ENCODE measurements at regions not wholly inside any gene's neighbourhood (a gene's known extent, or its start where the extent isn't known, plus 50 kb on each side); places are given as distances from the start of the nearest gene placed in this dataset.
A peak's percentile ranks its signal among the peaks of the same experiment; 100 is the strongest.

DNA sequence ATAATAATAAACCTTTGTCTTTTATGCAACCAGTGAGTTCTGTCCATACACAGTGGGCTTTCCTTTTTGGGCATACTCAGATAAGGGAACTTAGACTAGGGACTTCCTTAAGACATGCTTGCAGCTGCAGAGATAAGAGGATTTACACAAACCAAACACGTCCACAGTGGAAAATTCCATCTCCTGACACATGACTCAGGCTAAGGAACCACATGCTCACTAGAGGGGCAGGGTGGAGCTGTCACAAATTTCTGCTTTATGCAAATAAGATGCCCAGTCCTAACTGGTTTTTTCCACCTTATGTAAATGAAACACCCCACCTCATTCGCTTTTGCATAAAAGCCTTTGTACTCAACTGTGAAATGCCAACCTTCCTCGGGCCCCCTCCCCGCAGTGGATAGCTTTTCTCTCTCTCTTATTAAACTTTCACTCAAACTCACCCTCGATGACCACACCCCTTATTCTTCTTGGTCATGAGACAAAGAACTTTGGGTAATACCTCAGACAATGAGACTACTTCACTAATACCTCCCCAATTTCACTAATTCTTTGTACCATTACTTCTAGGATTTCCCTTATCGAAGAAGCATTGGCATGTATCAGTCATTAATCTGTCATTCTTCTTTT, 170.3 kb upstream of the FTMT start:
- Mint-ChIP-seq H3K27me3 (ENCODE audit: low read depth) (no peaks in the 10 kb centered on the region), H3K4me3 (no peak overlapping the region), H3K36me3 (ENCODE audit: low read depth) (no peaks in the 10 kb centered on the region), H3K4me1 (peaks cover under 1% of the 10 kb centered on the region), H3K27ac (no peak overlapping the region), H3K9me3 (peaks cover 12% of the 10 kb centered on the region)
- TF ChIP-seq, protein P1, sequence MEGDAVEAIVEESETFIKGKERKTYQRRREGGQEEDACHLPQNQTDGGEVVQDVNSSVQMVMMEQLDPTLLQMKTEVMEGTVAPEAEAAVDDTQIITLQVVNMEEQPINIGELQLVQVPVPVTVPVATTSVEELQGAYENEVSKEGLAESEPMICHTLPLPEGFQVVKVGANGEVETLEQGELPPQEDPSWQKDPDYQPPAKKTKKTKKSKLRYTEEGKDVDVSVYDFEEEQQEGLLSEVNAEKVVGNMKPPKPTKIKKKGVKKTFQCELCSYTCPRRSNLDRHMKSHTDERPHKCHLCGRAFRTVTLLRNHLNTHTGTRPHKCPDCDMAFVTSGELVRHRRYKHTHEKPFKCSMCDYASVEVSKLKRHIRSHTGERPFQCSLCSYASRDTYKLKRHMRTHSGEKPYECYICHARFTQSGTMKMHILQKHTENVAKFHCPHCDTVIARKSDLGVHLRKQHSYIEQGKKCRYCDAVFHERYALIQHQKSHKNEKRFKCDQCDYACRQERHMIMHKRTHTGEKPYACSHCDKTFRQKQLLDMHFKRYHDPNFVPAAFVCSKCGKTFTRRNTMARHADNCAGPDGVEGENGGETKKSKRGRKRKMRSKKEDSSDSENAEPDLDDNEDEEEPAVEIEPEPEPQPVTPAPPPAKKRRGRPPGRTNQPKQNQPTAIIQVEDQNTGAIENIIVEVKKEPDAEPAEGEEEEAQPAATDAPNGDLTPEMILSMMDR (IDR thresholded peaks at IDR 0.05; ENCODE audit: unreplicated experiment in 3 of 3), result no peak

DNA sequence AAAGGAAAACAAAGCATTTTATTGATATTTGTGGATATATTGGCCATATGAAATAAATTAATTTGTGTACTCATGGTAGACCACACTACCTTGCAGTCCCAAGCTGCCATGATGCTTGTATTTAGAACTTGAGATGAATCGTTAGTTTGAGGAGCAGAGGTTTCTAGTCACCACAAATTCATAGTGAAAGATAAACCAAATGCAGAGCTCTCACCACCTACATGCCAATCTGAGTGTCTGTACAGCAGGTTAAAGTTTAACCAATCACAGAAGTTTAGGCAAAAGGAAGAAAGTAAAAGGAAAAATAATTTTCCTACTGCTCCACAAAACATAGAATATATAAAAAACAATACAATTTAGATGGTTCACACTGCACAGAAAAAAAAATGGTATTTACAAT, 163.6 kb upstream of the FTMT start:
- H3K27ac Mint-ChIP-seq, result peak overlapping the region in 1 of 3 experiments; percentile 8
- no peaks in the 10 kb centered on the region for H3K9me3 Mint-ChIP-seq
- TF ChIP-seq, protein P1 (IDR thresholded peaks at IDR 0.05; ENCODE audit: unreplicated experiment in 3 of 3), result no peak
- no peaks in the 10 kb centered on the region for H3K27me3 Mint-ChIP-seq (ENCODE audit: low read depth)
- no peak overlapping the region for H3K4me3 Mint-ChIP-seq
- no peaks in the 10 kb centered on the region for H3K4me1 Mint-ChIP-seq
- no peaks in the 10 kb centered on the region for H3K36me3 Mint-ChIP-seq (ENCODE audit: low read depth)

DNA sequence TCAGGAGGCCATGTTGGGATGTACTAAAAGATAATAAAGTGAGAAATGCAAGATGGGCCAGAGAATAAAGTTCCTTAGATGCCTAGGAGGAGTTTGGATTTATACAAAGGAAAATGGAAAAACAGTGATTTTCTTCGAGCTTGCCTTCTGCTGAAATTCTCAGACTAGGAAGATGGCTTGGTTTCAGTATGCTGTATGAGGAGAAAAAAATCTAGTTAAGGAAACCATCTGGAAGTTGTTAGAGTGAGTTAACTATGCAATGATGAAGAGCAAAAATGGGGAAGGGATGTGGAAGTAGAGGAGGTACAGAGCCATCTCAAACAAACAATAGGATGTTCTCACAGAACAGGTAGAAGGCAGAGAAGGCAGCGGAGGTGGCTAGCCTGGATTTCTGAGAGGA, 162.9 kb upstream of the FTMT start:
- TF ChIP-seq, protein P1 (IDR thresholded peaks at IDR 0.05; ENCODE audit: unreplicated experiment in 3 of 3), result no peak
- H3K4me3 Mint-ChIP-seq, result no peak overlapping the region
- no peaks in the 10 kb centered on the region for H3K9me3 Mint-ChIP-seq
- H3K27me3 Mint-ChIP-seq (ENCODE audit: low read depth), result no peaks in the 10 kb centered on the region
- H3K36me3 Mint-ChIP-seq (ENCODE audit: low read depth), result no peaks in the 10 kb centered on the region
- H3K4me1 Mint-ChIP-seq, result no peaks in the 10 kb centered on the region
- peak overlapping the region in 2 of 3 experiments; percentile 1 to 8 for H3K27ac Mint-ChIP-seq

DNA sequence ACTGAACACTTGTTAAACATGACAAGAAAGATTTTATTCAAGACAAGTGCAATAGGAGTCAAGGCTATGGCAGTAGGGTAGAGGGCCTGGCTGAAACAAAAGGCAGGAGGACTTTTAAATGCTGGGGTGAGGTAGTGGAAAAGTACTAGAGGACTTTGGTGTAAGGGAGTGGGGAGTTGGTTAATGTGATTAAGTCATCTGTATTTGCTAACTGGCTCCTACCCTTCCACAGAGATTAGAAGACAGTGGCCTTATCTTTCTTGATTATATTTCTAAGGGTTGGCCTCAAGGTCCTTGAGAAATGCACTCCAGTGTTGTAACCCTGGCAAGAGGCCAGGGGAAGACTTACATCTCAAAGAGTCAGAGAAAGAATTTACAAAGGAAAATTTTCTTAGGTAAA, 160.2 kb upstream of the FTMT start:
- H3K4me3 Mint-ChIP-seq, result no peak overlapping the region
- TF ChIP-seq, protein P1 (IDR thresholded peaks at IDR 0.05; ENCODE audit: unreplicated experiment in 3 of 3), result no peak
- peak overlapping the region in 2 of 3 experiments; percentile 5 to 10 for H3K27ac Mint-ChIP-seq
- no peaks in the 10 kb centered on the region for H3K9me3 Mint-ChIP-seq
- H3K27me3 Mint-ChIP-seq (ENCODE audit: low read depth), result no peaks in the 10 kb centered on the region
- H3K36me3 Mint-ChIP-seq (ENCODE audit: low read depth), result no peaks in the 10 kb centered on the region
- H3K4me1 Mint-ChIP-seq, result no peaks in the 10 kb centered on the region

DNA sequence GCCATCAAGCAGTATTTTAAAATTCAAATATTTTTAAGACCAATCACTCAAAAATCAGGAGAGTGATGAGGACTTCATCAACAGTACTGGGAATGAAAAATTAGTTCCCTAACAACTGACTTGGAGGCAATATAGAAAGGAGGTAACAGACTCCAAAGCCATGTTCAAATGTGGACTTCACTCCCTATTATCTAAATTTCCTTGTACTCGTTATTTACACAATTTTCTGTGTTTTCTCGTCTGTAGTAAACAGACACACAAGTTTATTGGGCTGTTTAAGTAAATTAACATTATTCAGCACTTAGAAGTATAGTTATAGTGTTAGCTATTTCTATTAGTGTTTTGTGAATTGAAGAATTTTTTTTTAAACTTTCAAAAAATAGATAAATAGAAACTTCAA, 159.5 kb upstream of the FTMT start:
- no peaks in the 10 kb centered on the region for H3K9me3 Mint-ChIP-seq
- H3K4me1 Mint-ChIP-seq, result no peaks in the 10 kb centered on the region
- TF ChIP-seq, protein P1 (IDR thresholded peaks at IDR 0.05; ENCODE audit: unreplicated experiment in 3 of 3), result no peak
- no peak overlapping the region for H3K27ac Mint-ChIP-seq
- H3K36me3 Mint-ChIP-seq (ENCODE audit: low read depth), result no peaks in the 10 kb centered on the region
- no peak overlapping the region for H3K4me3 Mint-ChIP-seq
- H3K27me3 Mint-ChIP-seq (ENCODE audit: low read depth), result no peaks in the 10 kb centered on the region

DNA sequence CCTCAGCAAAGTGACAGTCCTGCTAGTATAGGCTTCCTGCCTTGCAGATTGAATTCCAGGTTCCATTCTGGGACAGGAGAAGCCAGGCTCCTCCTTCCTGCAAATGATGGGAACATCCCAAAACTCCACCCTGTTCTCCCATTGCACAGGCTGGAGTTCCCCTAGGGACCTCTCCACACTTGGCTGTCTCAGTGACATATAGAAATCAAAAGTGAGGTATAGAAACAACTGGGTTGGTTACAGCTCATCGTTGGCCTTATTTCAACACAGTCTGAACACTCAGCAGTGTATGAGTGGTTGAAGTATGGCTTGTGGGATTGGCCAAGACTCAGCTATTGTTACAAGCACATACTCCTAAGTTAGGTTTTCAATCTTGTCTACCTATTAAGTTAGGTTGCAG, 157.8 kb upstream of the FTMT start:
- Mint-ChIP-seq H3K27me3 (ENCODE audit: low read depth) (no peaks in the 10 kb centered on the region), H3K9me3 (no peaks in the 10 kb centered on the region), H3K27ac (no peak overlapping the region), H3K4me1 (no peaks in the 10 kb centered on the region), H3K36me3 (ENCODE audit: low read depth) (no peaks in the 10 kb centered on the region), H3K4me3 (no peak overlapping the region)
- TF ChIP-seq, protein P1 (IDR thresholded peaks at IDR 0.05; ENCODE audit: unreplicated experiment in 3 of 3), result no peak
